GM23338 (cell line): ENCODE measurements at regions not wholly inside any gene's neighbourhood (a gene's known extent, or its start where the extent isn't known, plus 50 kb on each side); places are given as distances from the start of the nearest gene placed in this dataset.

ENCODE experiments used
- ATAC-seq: fragments of 200-7000 bp; cut with Tn5 transposase; 3 replicates; pipeline ENCODE4 v1.9.1; 2020
- DNase-seq: peaks from one replicate; pipeline ENCODE4 v3.0.0-alpha.2; 2015; ENCODE audit warnings: low spot score
- H2AFZ ChIP-seq: fragments of 200-600 bp; sonication (generic); 2 replicates; pipeline ENCODE4 v1.8.0; 2016; ENCODE audit warnings: antibody characterized with exemption, mild to moderate bottlenecking, moderate library complexity
- H3F3A ChIP-seq: fragments of 200-600 bp; sonication (generic); replicated peaks from 2 replicates; pipeline ENCODE4 v1.8.0; 2017; ENCODE audit warnings: antibody characterized with exemption, mixed run types, low read depth
- H3K27ac ChIP-seq: fragments of 200-600 bp; sonication (generic); 2 replicates; pipeline ENCODE4 v1.6.1; 2016; ENCODE audit warnings: low read depth
- H3K27me3 ChIP-seq: fragments of 200-600 bp; sonication (generic); 2 replicates; pipeline ENCODE4 v1.8.0; 2016; ENCODE audit warnings: mild to moderate bottlenecking, mixed run types, moderate library complexity; ENCODE audit not compliant: insufficient read depth
- H3K36me3 ChIP-seq: fragments of 200-600 bp; sonication (generic); 2 replicates; pipeline ENCODE4 v1.8.0; 2016; ENCODE audit warnings: mild to moderate bottlenecking; ENCODE audit not compliant: insufficient read depth
- H3K4me1 ChIP-seq: fragments of 200-600 bp; sonication (generic); 2 replicates; pipeline ENCODE4 v1.8.0; 2016; ENCODE audit warnings: mild to moderate bottlenecking, moderate library complexity; ENCODE audit not compliant: insufficient read depth
- H3K4me2 ChIP-seq: fragments of 200-600 bp; sonication (generic); 2 replicates; pipeline ENCODE4 v1.7.1; 2017; ENCODE audit warnings: mixed run types
- H3K4me3 ChIP-seq: fragments of 200-600 bp; sonication (generic); 2 replicates; pipeline ENCODE4 v1.6.1; 2016; ENCODE audit warnings: mixed run types
- H3K79me2 ChIP-seq: fragments of 200-600 bp; sonication (generic); replicated peaks from 2 replicates; pipeline ENCODE4 v1.8.0; 2017; ENCODE audit warnings: mild to moderate bottlenecking; ENCODE audit not compliant: insufficient read depth
- H3K9me2 ChIP-seq: fragments of 200-600 bp; sonication (generic); 2 replicates; pipeline ENCODE4 v1.8.0; 2017; ENCODE audit not compliant: insufficient read depth
- H4K20me1 ChIP-seq: fragments of 200-600 bp; sonication (generic); replicated peaks from 2 replicates; pipeline ENCODE4 v1.8.0; 2017; ENCODE audit warnings: mild to moderate bottlenecking; ENCODE audit not compliant: insufficient read depth
- H3K27ac Mint-ChIP-seq: 2 replicates; pipeline ENCODE4 v1.8.0; 2020; ENCODE audit warnings: inconsistent platforms, mild to moderate bottlenecking, moderate library complexity, mixed read lengths
- H3K27me3 Mint-ChIP-seq: 3 replicates; pipeline ENCODE4 v1.8.0; 2022; ENCODE audit warnings: low read depth, mild to moderate bottlenecking, moderate library complexity, mixed read lengths, inconsistent platforms; ENCODE audit not compliant: insufficient read depth, poor library complexity
- H3K36me3 Mint-ChIP-seq: 3 replicates; pipeline ENCODE4 v1.8.0; 2021; ENCODE audit warnings: low read depth, mild to moderate bottlenecking, inconsistent platforms, moderate library complexity, mixed read lengths
- H3K4me1 Mint-ChIP-seq: 3 replicates; pipeline ENCODE4 v1.8.0; 2020; ENCODE audit warnings: mild to moderate bottlenecking, inconsistent platforms, mixed read lengths
- H3K4me3 Mint-ChIP-seq: 3 replicates; pipeline ENCODE4 v1.8.0; 2021; ENCODE audit warnings: moderate library complexity, mild to moderate bottlenecking, inconsistent platforms, mixed read lengths
- H3K9me3 Mint-ChIP-seq: 3 replicates; pipeline ENCODE4 v1.8.0; 2020; ENCODE audit warnings: moderate library complexity, mild to moderate bottlenecking, inconsistent platforms, mixed read lengths
- CREB1 ChIP-seq: fragments of 250-450 bp; sonication (Bioruptor Pico); IDR thresholded peaks from 2 replicates; pipeline ENCODE4 v1.5.0; 2020; ENCODE audit warnings: low read depth, mild to moderate bottlenecking, moderate library complexity
- EZH2 ChIP-seq: fragments of 200-600 bp; sonication (generic); IDR thresholded peaks from one replicate; pipeline ENCODE4 v1.8.0; 2017; ENCODE audit warnings: antibody characterized with exemption, mild to moderate bottlenecking, low read depth; ENCODE audit not compliant: unreplicated experiment
- EZH2phosphoT487 ChIP-seq: fragments of 200-600 bp; sonication (generic); IDR thresholded peaks from one replicate; pipeline ENCODE4 v1.8.1; 2018; ENCODE audit warnings: antibody characterized with exemption; ENCODE audit not compliant: unreplicated experiment
- JUNB ChIP-seq: IDR thresholded peaks from one replicate; pipeline ENCODE4 v1.6.1; 2016; ENCODE audit warnings: antibody characterized with exemption; ENCODE audit not compliant: unreplicated experiment
- NANOG ChIP-seq: IDR thresholded peaks from 2 replicates; pipeline ENCODE4 v1.6.1; 2016; ENCODE audit warnings: antibody characterized with exemption, borderline replicate concordance
- POLR2AphosphoS5 ChIP-seq: IDR thresholded peaks from 2 replicates; pipeline ENCODE4 v1.6.1; 2016; ENCODE audit warnings: antibody characterized with exemption, low read depth
- STAT1 ChIP-seq: IDR thresholded peaks from one replicate; pipeline ENCODE4 v1.6.1; 2016; ENCODE audit warnings: antibody characterized with exemption; ENCODE audit not compliant: unreplicated experiment
- ZNF114 ChIP-seq: fragments of 250-450 bp; sonication (Bioruptor Pico); IDR thresholded peaks from 2 replicates; pipeline ENCODE4 v1.5.0; 2020; ENCODE audit warnings: mild to moderate bottlenecking, moderate library complexity
- ZNF331 ChIP-seq: fragments of 250-450 bp; sonication (Bioruptor Pico); IDR thresholded peaks from 2 replicates; pipeline ENCODE4 v1.5.0; 2020; ENCODE audit warnings: low read depth, mild to moderate bottlenecking, moderate library complexity
- TF ChIP-seq, protein P1 (sequence below), 2 experiments: fragments of 200-600 bp in 1 of 2; sonication (generic) in 1 of 2; conservative IDR thresholded peaks; 2 replicates each; pipeline versions ENCODE4 v1.5.1 to v1.6.1; 2016 to 2017; ENCODE audit warnings: antibody characterized with exemption in 2 of 2, low read depth in 2 of 2, mild to moderate bottlenecking in 2 of 2, moderate library complexity in 1 of 2
- TF ChIP-seq, protein P2 (sequence below): IDR thresholded peaks from 2 replicates; pipeline ENCODE4 v1.6.1; 2016; ENCODE audit warnings: antibody characterized with exemption
- TF ChIP-seq, protein P3 (sequence below): fragments of 250-450 bp; sonication (Bioruptor Pico); IDR thresholded peaks from 2 replicates; pipeline ENCODE4 v1.5.0; 2020; ENCODE audit warnings: mild to moderate bottlenecking, moderate library complexity
- TF ChIP-seq, protein P4 (sequence below): IDR thresholded peaks from one replicate; pipeline ENCODE4 v1.6.1; 2018; ENCODE audit warnings: antibody characterized with exemption; ENCODE audit not compliant: unreplicated experiment

DNA sequence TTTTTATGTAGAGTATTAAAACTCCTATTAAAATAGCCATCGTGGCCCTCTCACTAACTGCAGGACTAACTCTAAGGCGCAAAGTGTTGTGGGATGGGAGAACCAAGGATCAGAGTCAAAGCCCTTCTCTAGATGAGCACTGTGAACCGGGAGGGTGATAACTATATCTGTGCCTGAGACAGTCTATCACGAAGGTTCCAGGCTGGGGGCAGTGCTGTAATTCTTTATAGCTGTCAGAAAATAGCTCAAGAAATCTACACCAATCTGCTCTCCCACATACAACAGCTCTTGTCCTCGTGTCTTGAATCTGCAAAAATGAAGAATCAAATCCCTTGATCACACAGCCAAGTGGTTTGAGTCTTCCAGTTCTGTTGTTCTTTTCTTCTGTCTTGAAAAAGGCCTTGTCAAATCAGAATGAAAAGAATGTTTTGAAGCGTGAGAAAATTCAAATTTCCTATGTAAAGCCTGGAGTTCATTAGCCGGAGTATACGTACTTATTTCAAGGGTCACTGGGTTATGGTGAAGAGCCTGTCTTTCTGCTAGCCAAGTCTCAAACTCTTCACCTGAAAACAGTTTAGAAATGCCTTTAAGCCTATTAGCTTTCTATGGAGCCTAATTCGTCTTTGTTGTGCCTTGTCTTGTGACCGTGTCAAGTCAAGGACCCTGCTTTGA is 185.3 kb upstream of the NECTIN3 start:
- Histone ChIP-seq H4K20me1 (no peaks in the 10 kb centered on the region), H3K4me2 (no peak overlapping the region)
- ATAC-seq: no peak

More for the DNA sequence above, 185.3 kb upstream of the NECTIN3 start:
- Histone ChIP-seq H3K4me3 (no peak overlapping the region), H3K27ac (no peak overlapping the region), H3K27me3 (no peaks in the 10 kb centered on the region), H2AFZ (peak overlapping the region; percentile 70), H3K36me3 (no peaks in the 10 kb centered on the region), H3K9me2 (peaks cover 10% of the 10 kb centered on the region; the same call in 1 of the 2 replicates), H3F3A (no peaks in the 10 kb centered on the region), H3K4me1 (no peaks in the 10 kb centered on the region; the same call in 1 of the 2 replicates), H3K79me2 (no peaks in the 10 kb centered on the region)
- Mint-ChIP-seq H3K9me3 (peaks cover 6% of the 10 kb centered on the region; the same call in 2 of the 3 replicates), H3K27ac (no peak overlapping the region), H3K27me3 (no peaks in the 10 kb centered on the region), H3K4me3 (no peak overlapping the region), H3K4me1 (no peaks in the 10 kb centered on the region), H3K36me3 (peaks cover 3% of the 10 kb centered on the region; the same call in 2 of the 3 replicates)
- TF ChIP-seq, protein P1, sequence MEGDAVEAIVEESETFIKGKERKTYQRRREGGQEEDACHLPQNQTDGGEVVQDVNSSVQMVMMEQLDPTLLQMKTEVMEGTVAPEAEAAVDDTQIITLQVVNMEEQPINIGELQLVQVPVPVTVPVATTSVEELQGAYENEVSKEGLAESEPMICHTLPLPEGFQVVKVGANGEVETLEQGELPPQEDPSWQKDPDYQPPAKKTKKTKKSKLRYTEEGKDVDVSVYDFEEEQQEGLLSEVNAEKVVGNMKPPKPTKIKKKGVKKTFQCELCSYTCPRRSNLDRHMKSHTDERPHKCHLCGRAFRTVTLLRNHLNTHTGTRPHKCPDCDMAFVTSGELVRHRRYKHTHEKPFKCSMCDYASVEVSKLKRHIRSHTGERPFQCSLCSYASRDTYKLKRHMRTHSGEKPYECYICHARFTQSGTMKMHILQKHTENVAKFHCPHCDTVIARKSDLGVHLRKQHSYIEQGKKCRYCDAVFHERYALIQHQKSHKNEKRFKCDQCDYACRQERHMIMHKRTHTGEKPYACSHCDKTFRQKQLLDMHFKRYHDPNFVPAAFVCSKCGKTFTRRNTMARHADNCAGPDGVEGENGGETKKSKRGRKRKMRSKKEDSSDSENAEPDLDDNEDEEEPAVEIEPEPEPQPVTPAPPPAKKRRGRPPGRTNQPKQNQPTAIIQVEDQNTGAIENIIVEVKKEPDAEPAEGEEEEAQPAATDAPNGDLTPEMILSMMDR (conservative IDR thresholded peaks at IDR 0.05; ENCODE audit: low read depth in 2 of 2): no peak
- TF ChIP-seq, protein P2, sequence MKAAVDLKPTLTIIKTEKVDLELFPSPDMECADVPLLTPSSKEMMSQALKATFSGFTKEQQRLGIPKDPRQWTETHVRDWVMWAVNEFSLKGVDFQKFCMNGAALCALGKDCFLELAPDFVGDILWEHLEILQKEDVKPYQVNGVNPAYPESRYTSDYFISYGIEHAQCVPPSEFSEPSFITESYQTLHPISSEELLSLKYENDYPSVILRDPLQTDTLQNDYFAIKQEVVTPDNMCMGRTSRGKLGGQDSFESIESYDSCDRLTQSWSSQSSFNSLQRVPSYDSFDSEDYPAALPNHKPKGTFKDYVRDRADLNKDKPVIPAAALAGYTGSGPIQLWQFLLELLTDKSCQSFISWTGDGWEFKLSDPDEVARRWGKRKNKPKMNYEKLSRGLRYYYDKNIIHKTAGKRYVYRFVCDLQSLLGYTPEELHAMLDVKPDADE: no peak
- TF ChIP-seq EZH2phosphoT487: no peak
- no peak for TF ChIP-seq NANOG
- TF ChIP-seq, protein P3, sequence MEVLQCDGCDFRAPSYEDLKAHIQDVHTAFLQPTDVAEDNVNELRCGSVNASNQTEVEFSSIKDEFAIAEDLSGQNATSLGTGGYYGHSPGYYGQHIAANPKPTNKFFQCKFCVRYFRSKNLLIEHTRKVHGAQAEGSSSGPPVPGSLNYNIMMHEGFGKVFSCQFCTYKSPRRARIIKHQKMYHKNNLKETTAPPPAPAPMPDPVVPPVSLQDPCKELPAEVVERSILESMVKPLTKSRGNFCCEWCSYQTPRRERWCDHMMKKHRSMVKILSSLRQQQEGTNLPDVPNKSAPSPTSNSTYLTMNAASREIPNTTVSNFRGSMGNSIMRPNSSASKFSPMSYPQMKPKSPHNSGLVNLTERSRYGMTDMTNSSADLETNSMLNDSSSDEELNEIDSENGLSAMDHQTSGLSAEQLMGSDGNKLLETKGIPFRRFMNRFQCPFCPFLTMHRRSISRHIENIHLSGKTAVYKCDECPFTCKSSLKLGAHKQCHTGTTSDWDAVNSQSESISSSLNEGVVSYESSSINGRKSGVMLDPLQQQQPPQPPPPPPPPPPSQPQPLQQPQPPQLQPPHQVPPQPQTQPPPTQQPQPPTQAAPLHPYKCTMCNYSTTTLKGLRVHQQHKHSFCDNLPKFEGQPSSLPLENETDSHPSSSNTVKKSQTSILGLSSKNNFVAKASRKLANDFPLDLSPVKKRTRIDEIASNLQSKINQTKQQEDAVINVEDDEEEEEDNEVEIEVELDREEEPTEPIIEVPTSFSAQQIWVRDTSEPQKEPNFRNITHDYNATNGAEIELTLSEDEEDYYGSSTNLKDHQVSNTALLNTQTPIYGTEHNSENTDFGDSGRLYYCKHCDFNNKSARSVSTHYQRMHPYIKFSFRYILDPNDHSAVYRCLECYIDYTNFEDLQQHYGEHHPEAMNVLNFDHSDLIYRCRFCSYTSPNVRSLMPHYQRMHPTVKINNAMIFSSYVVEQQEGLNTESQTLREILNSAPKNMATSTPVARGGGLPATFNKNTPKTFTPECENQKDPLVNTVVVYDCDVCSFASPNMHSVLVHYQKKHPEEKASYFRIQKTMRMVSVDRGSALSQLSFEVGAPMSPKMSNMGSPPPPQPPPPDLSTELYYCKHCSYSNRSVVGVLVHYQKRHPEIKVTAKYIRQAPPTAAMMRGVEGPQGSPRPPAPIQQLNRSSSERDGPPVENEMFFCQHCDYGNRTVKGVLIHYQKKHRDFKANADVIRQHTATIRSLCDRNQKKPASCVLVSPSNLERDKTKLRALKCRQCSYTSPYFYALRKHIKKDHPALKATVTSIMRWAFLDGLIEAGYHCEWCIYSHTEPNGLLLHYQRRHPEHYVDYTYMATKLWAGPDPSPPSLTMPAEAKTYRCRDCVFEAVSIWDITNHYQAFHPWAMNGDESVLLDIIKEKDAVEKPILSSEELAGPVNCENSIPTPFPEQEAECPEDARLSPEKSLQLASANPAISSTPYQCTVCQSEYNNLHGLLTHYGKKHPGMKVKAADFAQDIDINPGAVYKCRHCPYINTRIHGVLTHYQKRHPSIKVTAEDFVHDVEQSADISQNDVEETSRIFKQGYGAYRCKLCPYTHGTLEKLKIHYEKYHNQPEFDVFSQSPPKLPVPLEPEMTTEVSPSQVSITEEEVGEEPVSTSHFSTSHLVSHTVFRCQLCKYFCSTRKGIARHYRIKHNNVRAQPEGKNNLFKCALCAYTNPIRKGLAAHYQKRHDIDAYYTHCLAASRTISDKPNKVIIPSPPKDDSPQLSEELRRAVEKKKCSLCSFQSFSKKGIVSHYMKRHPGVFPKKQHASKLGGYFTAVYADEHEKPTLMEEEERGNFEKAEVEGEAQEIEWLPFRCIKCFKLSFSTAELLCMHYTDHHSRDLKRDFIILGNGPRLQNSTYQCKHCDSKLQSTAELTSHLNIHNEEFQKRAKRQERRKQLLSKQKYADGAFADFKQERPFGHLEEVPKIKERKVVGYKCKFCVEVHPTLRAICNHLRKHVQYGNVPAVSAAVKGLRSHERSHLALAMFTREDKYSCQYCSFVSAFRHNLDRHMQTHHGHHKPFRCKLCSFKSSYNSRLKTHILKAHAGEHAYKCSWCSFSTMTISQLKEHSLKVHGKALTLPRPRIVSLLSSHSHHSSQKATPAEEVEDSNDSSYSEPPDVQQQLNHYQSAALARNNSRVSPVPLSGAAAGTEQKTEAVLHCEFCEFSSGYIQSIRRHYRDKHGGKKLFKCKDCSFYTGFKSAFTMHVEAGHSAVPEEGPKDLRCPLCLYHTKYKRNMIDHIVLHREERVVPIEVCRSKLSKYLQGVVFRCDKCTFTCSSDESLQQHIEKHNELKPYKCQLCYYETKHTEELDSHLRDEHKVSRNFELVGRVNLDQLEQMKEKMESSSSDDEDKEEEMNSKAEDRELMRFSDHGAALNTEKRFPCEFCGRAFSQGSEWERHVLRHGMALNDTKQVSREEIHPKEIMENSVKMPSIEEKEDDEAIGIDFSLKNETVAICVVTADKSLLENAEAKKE: no peak
- no peak for TF ChIP-seq POLR2AphosphoS5
- TF ChIP-seq, protein P4, sequence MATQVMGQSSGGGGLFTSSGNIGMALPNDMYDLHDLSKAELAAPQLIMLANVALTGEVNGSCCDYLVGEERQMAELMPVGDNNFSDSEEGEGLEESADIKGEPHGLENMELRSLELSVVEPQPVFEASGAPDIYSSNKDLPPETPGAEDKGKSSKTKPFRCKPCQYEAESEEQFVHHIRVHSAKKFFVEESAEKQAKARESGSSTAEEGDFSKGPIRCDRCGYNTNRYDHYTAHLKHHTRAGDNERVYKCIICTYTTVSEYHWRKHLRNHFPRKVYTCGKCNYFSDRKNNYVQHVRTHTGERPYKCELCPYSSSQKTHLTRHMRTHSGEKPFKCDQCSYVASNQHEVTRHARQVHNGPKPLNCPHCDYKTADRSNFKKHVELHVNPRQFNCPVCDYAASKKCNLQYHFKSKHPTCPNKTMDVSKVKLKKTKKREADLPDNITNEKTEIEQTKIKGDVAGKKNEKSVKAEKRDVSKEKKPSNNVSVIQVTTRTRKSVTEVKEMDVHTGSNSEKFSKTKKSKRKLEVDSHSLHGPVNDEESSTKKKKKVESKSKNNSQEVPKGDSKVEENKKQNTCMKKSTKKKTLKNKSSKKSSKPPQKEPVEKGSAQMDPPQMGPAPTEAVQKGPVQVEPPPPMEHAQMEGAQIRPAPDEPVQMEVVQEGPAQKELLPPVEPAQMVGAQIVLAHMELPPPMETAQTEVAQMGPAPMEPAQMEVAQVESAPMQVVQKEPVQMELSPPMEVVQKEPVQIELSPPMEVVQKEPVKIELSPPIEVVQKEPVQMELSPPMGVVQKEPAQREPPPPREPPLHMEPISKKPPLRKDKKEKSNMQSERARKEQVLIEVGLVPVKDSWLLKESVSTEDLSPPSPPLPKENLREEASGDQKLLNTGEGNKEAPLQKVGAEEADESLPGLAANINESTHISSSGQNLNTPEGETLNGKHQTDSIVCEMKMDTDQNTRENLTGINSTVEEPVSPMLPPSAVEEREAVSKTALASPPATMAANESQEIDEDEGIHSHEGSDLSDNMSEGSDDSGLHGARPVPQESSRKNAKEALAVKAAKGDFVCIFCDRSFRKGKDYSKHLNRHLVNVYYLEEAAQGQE: no peak
- TF ChIP-seq ZNF114 (CRISPR knock-in tag): no peak
- no peak for TF ChIP-seq JUNB
- TF ChIP-seq EZH2: no peak
- no peak for TF ChIP-seq STAT1
- no peak for TF ChIP-seq ZNF331 (CRISPR knock-in tag)
- TF ChIP-seq CREB1 (CRISPR knock-in tag): no peak
- DNase-seq: peak; percentile 4
